Astrocyte of the spinal cord (primary cell): ENCODE measurements at regions not wholly inside any gene's neighbourhood (a gene's known extent, or its start where the extent isn't known, plus 50 kb on each side); places are given as distances from the start of the nearest gene placed in this dataset.

Source experiments
- DNase-seq: peaks from one replicate; pipeline ENCODE4 v3.0.0; 2011; ENCODE audit warnings: low read depth, low spot score
- H3K4me3 ChIP-seq: 2 replicates; pipeline ENCODE4 v1.5.1; 2011; ENCODE audit warnings: low read depth, mild to moderate bottlenecking, low read length, moderate library complexity
- CTCF ChIP-seq: IDR thresholded peaks from 2 replicates; pipeline ENCODE4 v1.5.1; 2012; ENCODE audit warnings: low read depth, mild to moderate bottlenecking, low read length, inconsistent platforms
- in situ Hi-C: cut with HindIII; loops from 2 replicates; pipeline ENCODE4 v1.10.0; 2017; ENCODE audit warnings: low sequenced_read_pairs

- TF ChIP-seq CTCF = no peak
- in situ Hi-C loops = no loop called here
- no peak for DNase-seq
- no peak overlapping the region for H3K4me3 ChIP-seq
These were observed 1699.3 kb upstream of the TMEFF2 start for GRCh38 chr2:193894081-193894480.

GRCh38 chr2:193891023-193891422, 1696.3 kb upstream of the TMEFF2 start:
- H3K4me3 ChIP-seq = no peak overlapping the region
- DNase-seq = no peak
- in situ Hi-C loops = no loop called here
- no peak for TF ChIP-seq CTCF

- no peak for TF ChIP-seq CTCF
- in situ Hi-C loops = no loop called here
- DNase-seq = no peak
- H3K4me3 ChIP-seq = no peak overlapping the region
These were observed 1690.7 kb upstream of the TMEFF2 start for GRCh38 chr2:193885419-193885818.

GRCh38 chr2:193883820-193884219, 1689.1 kb upstream of the TMEFF2 start:
- TF ChIP-seq CTCF = no peak
- in situ Hi-C loops = no loop called here
- no peak for DNase-seq
- no peak overlapping the region for H3K4me3 ChIP-seq

GRCh38 chr2:193876980-193877379, 1682.2 kb upstream of the TMEFF2 start:
- in situ Hi-C loops = no loop called here
- no peak for TF ChIP-seq CTCF
- no peak for DNase-seq
- no peak overlapping the region for H3K4me3 ChIP-seq

GRCh38 chr2:193869564-193869963, 1674.8 kb upstream of the TMEFF2 start:
- in situ Hi-C loops = no loop called here
- no peak overlapping the region for H3K4me3 ChIP-seq
- TF ChIP-seq CTCF = no peak
- no peak for DNase-seq

- DNase-seq = no peak
- no peak overlapping the region for H3K4me3 ChIP-seq
- in situ Hi-C loops = no loop called here
- no peak for TF ChIP-seq CTCF
These were observed 1674.1 kb upstream of the TMEFF2 start for GRCh38 chr2:193868833-193869232.
